ENCODE measurements at regions not wholly inside any gene's neighbourhood (a gene's known extent, or its start where the extent isn't known, plus 50 kb on each side); places are given as distances from the start of the nearest gene placed in this dataset.

GRCh38 chr6:2354138-2354491 is 108.7 kb upstream of the GMDS start:
- H2BK12ac ChIP-seq (ENCODE audit: low read length) = no peak overlapping the region
- no peak overlapping the region for H3K9ac ChIP-seq (ENCODE audit: low read depth, low read length, poor library complexity)
- no peak overlapping the region for H4K91ac ChIP-seq (ENCODE audit: low read depth, low read length, poor library complexity)
- H2BK15ac ChIP-seq (ENCODE audit: low read length) = no peak overlapping the region
- H2AFZ ChIP-seq (ENCODE audit: low read length) = no peak overlapping the region
- no peak overlapping the region for H2BK120ac ChIP-seq (ENCODE audit: low read depth, low read length)
- no peaks in the 10 kb centered on the region for H3K4me1 ChIP-seq (ENCODE audit: control insufficient read depth in 2 of 2, insufficient read depth in 1 of 2, low read depth in 1 of 2, low read length in 2 of 2)
- no peak overlapping the region for H3K4me2 ChIP-seq (ENCODE audit: insufficient read depth, low read length, poor library complexity, severe bottlenecking)
- H3K79me1 ChIP-seq (ENCODE audit: low read depth, low read length) = no peaks in the 10 kb centered on the region
- H2BK5ac ChIP-seq (ENCODE audit: low read length) = no peak overlapping the region
- H3K9me3 ChIP-seq (replicated peaks in 1 of 2; ENCODE audit: control insufficient read depth in 2 of 2, insufficient read depth in 1 of 2, low read depth in 1 of 2, low read length in 2 of 2) = no peaks in the 10 kb centered on the region
- WGBS, 2 donors (ENCODE audit: extremely low coverage in 2 of 2, insufficient read length in 2 of 2, insufficient replicate concordance in 1 of 2) = no CpG with 5 or more reads among the region's 6 CpGs
- no peak overlapping the region for H3K14ac ChIP-seq (ENCODE audit: low read length)
- no peaks in the 10 kb centered on the region for H3K27me3 ChIP-seq (ENCODE audit: control insufficient read depth in 3 of 3, insufficient read depth in 3 of 3, low read depth in 1 of 3, low read length in 3 of 3)
- H3K4me3 ChIP-seq (ENCODE audit: low read length in 2 of 2) = no peak overlapping the region
- no peak overlapping the region for H2AK5ac ChIP-seq (ENCODE audit: low read depth, low read length)
- H3K23ac ChIP-seq (ENCODE audit: low read depth, low read length, poor library complexity) = no peak overlapping the region
- no peak overlapping the region for H3K18ac ChIP-seq (ENCODE audit: low read length)
- no peak overlapping the region for H3K4ac ChIP-seq (ENCODE audit: low read length)
- no peak overlapping the region for H4K8ac ChIP-seq (ENCODE audit: low read depth, low read length)
- DNase-seq (ENCODE audit: low spot score) = no peak
- no peak overlapping the region for H3K27ac ChIP-seq (replicated peaks; ENCODE audit: low read length)
- no peaks in the 10 kb centered on the region for H3K36me3 ChIP-seq (replicated peaks in 1 of 2; ENCODE audit: control insufficient read depth in 2 of 2, insufficient read depth in 2 of 2, low read length in 2 of 2)

DNA sequence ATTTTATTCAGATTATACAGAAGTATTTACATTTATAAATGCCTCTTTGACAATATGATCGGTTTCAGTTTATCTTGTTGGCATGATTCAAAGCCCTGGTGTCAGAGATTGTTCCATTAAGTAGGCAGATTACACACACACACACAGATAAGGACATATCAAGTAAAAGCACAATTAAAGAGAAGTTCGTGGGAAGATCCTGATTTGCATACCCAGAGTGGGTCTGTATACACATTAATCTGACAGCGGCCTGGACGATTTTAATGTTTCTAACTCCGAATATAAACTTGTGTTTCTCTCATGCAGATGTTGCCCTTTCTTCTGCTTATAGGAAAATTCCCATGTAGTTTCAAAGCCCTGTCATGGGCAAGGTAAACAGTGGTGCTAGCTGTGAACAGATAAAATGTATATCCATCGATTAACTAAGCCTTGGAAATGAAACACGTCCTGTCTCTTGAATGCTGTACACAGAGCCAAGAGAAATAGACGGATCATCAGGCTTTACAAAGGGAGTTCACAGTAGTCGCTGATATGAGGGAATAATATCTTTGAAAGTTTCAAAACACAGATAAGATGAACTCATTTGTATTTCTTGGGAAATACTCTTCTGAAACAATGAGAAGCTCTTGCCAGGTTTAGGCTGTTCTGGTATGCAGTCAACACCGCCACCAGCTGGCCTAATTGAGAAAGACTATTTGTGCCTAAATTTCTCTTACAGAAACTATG is 108.2 kb upstream of the GMDS start:
- H3K4ac ChIP-seq (ENCODE audit: low read length) = no peak overlapping the region
- H3K27ac ChIP-seq (replicated peaks; ENCODE audit: low read length) = no peak overlapping the region
- H2AK5ac ChIP-seq (ENCODE audit: low read depth, low read length) = no peak overlapping the region
- no CpG with 5 or more reads among the region's 10 CpGs for WGBS, 2 donors (ENCODE audit: extremely low coverage in 2 of 2, insufficient read length in 2 of 2, insufficient replicate concordance in 1 of 2)
- no peak overlapping the region for H2BK5ac ChIP-seq (ENCODE audit: low read length)
- no peaks in the 10 kb centered on the region for H3K79me1 ChIP-seq (ENCODE audit: low read depth, low read length)
- H3K14ac ChIP-seq (ENCODE audit: low read length) = no peak overlapping the region
- H3K4me1 ChIP-seq (ENCODE audit: control insufficient read depth in 2 of 2, insufficient read depth in 1 of 2, low read depth in 1 of 2, low read length in 2 of 2) = peaks cover 0 to 4% of the 10 kb centered on the region in 2 donors
- no peak overlapping the region for H3K23ac ChIP-seq (ENCODE audit: low read depth, low read length, poor library complexity)
- H2BK12ac ChIP-seq (ENCODE audit: low read length) = no peak overlapping the region
- no peak overlapping the region for H3K4me3 ChIP-seq (ENCODE audit: low read length in 2 of 2)
- H2BK15ac ChIP-seq (ENCODE audit: low read length) = no peak overlapping the region
- H3K27me3 ChIP-seq (ENCODE audit: control insufficient read depth in 3 of 3, insufficient read depth in 3 of 3, low read depth in 1 of 3, low read length in 3 of 3) = no peaks in the 10 kb centered on the region
- H4K8ac ChIP-seq (ENCODE audit: low read depth, low read length) = no peak overlapping the region
- H4K91ac ChIP-seq (ENCODE audit: low read depth, low read length, poor library complexity) = no peak overlapping the region
- no peaks in the 10 kb centered on the region for H3K9me3 ChIP-seq (replicated peaks in 1 of 2; ENCODE audit: control insufficient read depth in 2 of 2, insufficient read depth in 1 of 2, low read depth in 1 of 2, low read length in 2 of 2)
- DNase-seq (ENCODE audit: low spot score) = peak; percentile 58
- no peaks in the 10 kb centered on the region for H3K36me3 ChIP-seq (replicated peaks in 1 of 2; ENCODE audit: control insufficient read depth in 2 of 2, insufficient read depth in 2 of 2, low read length in 2 of 2)
- H3K4me2 ChIP-seq (ENCODE audit: insufficient read depth, low read length, poor library complexity, severe bottlenecking) = no peak overlapping the region
- no peak overlapping the region for H2AFZ ChIP-seq (ENCODE audit: low read length)
- no peak overlapping the region for H3K9ac ChIP-seq (ENCODE audit: low read depth, low read length, poor library complexity)
- H2BK120ac ChIP-seq (ENCODE audit: low read depth, low read length) = no peak overlapping the region
- H3K18ac ChIP-seq (ENCODE audit: low read length) = no peak overlapping the region

DNA sequence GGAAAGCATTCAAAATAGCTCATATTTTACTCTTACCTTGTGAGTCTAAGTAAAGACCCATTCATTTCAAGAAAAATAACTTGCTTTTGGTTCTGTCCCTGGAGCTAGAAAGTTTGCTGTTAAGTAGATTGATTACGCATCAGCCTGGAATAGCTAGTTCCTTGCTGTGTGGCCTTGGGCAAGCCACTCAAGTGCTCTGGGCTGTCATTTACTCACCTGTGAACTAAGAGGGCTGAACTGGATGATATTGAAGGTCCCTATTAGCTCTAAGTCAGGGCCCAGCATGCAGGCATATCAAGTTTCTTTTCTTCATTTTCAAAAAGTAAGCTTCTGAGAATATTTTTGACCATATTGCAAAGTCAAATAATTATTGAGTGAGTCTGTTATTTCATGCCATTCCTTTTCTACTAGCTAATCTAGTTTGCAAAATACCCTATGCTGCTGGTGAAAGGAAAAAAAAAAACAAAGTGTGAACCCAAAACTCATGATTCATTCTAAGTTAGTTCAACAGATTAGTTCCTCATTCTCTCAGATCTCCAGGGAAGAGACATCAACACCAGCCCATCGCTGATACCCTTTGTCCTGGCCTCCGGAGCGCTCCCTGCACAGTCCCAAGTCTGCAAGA is 106.5 kb upstream of the GMDS start:
- H3K4ac ChIP-seq (ENCODE audit: low read length) = no peak overlapping the region
- H2BK15ac ChIP-seq (ENCODE audit: low read length) = no peak overlapping the region
- no peaks in the 10 kb centered on the region for H3K27me3 ChIP-seq (ENCODE audit: control insufficient read depth in 3 of 3, insufficient read depth in 3 of 3, low read depth in 1 of 3, low read length in 3 of 3)
- no peak overlapping the region for H2AFZ ChIP-seq (ENCODE audit: low read length)
- no peak overlapping the region for H2BK12ac ChIP-seq (ENCODE audit: low read length)
- no peak overlapping the region for H3K4me2 ChIP-seq (ENCODE audit: insufficient read depth, low read length, poor library complexity, severe bottlenecking)
- H4K8ac ChIP-seq (ENCODE audit: low read depth, low read length) = no peak overlapping the region
- no peak overlapping the region for H2AK5ac ChIP-seq (ENCODE audit: low read depth, low read length)
- H3K14ac ChIP-seq (ENCODE audit: low read length) = no peak overlapping the region
- no peak overlapping the region for H3K4me3 ChIP-seq (ENCODE audit: low read length in 2 of 2)
- H2BK120ac ChIP-seq (ENCODE audit: low read depth, low read length) = no peak overlapping the region
- H3K36me3 ChIP-seq (replicated peaks in 1 of 2; ENCODE audit: control insufficient read depth in 2 of 2, insufficient read depth in 2 of 2, low read length in 2 of 2) = no peaks in the 10 kb centered on the region
- no peaks in the 10 kb centered on the region for H3K79me1 ChIP-seq (ENCODE audit: low read depth, low read length)
- H3K18ac ChIP-seq (ENCODE audit: low read length) = no peak overlapping the region
- no peak overlapping the region for H2BK5ac ChIP-seq (ENCODE audit: low read length)
- H3K27ac ChIP-seq (replicated peaks; ENCODE audit: low read length) = no peak overlapping the region
- WGBS, 2 donors (ENCODE audit: extremely low coverage in 2 of 2, insufficient read length in 2 of 2, insufficient replicate concordance in 1 of 2) = no CpG with 5 or more reads among the region's 4 CpGs
- DNase-seq (ENCODE audit: low spot score) = no peak
- no peaks in the 10 kb centered on the region for H3K9me3 ChIP-seq (replicated peaks in 1 of 2; ENCODE audit: control insufficient read depth in 2 of 2, insufficient read depth in 1 of 2, low read depth in 1 of 2, low read length in 2 of 2)
- no peak overlapping the region for H3K9ac ChIP-seq (ENCODE audit: low read depth, low read length, poor library complexity)
- no peak overlapping the region for H3K23ac ChIP-seq (ENCODE audit: low read depth, low read length, poor library complexity)
- peaks cover 0 to 6% of the 10 kb centered on the region in 2 donors for H3K4me1 ChIP-seq (ENCODE audit: control insufficient read depth in 2 of 2, insufficient read depth in 1 of 2, low read depth in 1 of 2, low read length in 2 of 2)
- H4K91ac ChIP-seq (ENCODE audit: low read depth, low read length, poor library complexity) = no peak overlapping the region

DNA sequence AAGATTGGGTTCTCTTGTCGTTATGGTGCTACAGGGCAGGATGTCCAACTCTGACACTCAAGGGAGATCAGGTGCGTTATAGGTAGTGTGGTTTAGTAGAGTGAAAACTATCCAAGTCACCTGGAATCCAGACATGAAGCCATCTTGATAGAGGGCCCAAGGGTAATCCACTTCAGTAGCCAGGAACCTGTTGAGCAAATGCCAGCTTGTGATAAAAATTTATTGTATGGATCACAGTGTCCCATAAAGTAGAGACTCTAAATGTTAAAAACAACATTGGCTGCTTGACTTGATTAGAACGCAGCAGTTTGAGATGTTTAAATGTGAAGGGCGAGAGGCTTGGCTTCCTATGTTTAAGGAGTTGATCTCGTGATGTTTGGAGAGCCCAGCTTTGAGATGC is 105.7 kb upstream of the GMDS start:
- Histone ChIP-seq H4K8ac (ENCODE audit: low read depth, low read length) (no peak overlapping the region), H3K4me3 (ENCODE audit: low read length in 2 of 2) (no peak overlapping the region), H3K4me2 (ENCODE audit: insufficient read depth, low read length, poor library complexity, severe bottlenecking) (no peak overlapping the region), H3K27ac (replicated peaks; ENCODE audit: low read length) (no peak overlapping the region), H2BK12ac (ENCODE audit: low read length) (no peak overlapping the region), H3K4me1 (ENCODE audit: control insufficient read depth in 2 of 2, insufficient read depth in 1 of 2, low read depth in 1 of 2, low read length in 2 of 2) (peaks cover 0 to 6% of the 10 kb centered on the region in 2 donors), H2BK120ac (ENCODE audit: low read depth, low read length) (no peak overlapping the region), H3K18ac (ENCODE audit: low read length) (no peak overlapping the region), H3K14ac (ENCODE audit: low read length) (no peak overlapping the region), H2AK5ac (ENCODE audit: low read depth, low read length) (no peak overlapping the region), H3K9ac (ENCODE audit: low read depth, low read length, poor library complexity) (no peak overlapping the region), H3K9me3 (replicated peaks in 1 of 2; ENCODE audit: control insufficient read depth in 2 of 2, insufficient read depth in 1 of 2, low read depth in 1 of 2, low read length in 2 of 2) (no peaks in the 10 kb centered on the region), H4K91ac (ENCODE audit: low read depth, low read length, poor library complexity) (no peak overlapping the region), H2AFZ (ENCODE audit: low read length) (no peak overlapping the region), H3K79me1 (ENCODE audit: low read depth, low read length) (no peaks in the 10 kb centered on the region), H3K36me3 (replicated peaks in 1 of 2; ENCODE audit: control insufficient read depth in 2 of 2, insufficient read depth in 2 of 2, low read length in 2 of 2) (no peaks in the 10 kb centered on the region), H2BK15ac (ENCODE audit: low read length) (no peak overlapping the region), H2BK5ac (ENCODE audit: low read length) (no peak overlapping the region), H3K27me3 (ENCODE audit: control insufficient read depth in 3 of 3, insufficient read depth in 3 of 3, low read depth in 1 of 3, low read length in 3 of 3) (no peaks in the 10 kb centered on the region), H3K4ac (ENCODE audit: low read length) (no peak overlapping the region), H3K23ac (ENCODE audit: low read depth, low read length, poor library complexity) (no peak overlapping the region)
- WGBS, 2 donors (ENCODE audit: extremely low coverage in 2 of 2, insufficient read length in 2 of 2, insufficient replicate concordance in 1 of 2) = no CpG with 5 or more reads among the region's 5 CpGs
- no peak for DNase-seq (ENCODE audit: low spot score)
